ENCODE measurements at regions not wholly inside any gene's neighbourhood (a gene's known extent, or its start where the extent isn't known, plus 50 kb on each side); places are given as distances from the start of the nearest gene placed in this dataset.

DNA sequence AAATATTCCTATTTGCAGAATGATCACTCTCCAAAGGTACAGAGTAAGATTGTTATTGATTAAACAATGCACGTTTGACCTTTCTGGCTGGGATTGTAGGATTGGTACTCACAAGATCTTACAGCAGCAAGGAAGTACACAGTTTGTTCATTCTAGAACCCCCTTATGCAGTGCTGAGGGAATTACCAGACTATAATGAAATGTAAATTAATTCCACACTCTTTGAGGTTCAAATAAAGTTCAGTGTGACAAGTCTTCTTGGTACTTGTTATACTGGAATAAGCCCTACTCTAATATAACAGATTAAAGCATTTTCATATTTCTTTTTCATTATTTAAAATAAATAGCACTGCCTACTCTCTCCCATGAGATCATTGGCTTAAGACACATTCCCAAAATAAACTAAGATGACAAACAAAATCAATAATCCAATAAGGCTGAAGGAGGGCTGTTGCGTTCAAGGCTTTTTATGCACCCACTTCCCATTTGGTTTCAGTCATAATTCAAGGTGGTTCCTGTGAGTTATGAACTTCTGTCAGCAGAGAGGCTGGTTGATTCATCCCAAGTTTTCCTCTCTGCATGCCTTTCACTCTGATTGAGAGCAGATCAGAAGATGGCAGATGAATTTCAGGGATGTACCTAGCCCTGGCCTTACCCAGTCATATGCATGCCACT, 881.5 kb downstream of the C6orf118 start:
- no peaks in the 10 kb centered on the region for H4K20me1 ChIP-seq (replicated peaks; ENCODE audit: control insufficient read depth, insufficient read depth, low read length)
- FAIRE-seq (no peak), ATAC-seq (no peak), DNase-seq (ENCODE audit: extremely low read depth in 1 of 4, low spot score in 3 of 4) (no peak)
- H2AFZ ChIP-seq (ENCODE audit: low read depth, low read length), result no peak overlapping the region
- no peak overlapping the region for H3K27ac ChIP-seq (ENCODE audit: extremely low read depth, low read depth, low read length)
- no peaks in the 10 kb centered on the region for H3K4me1 ChIP-seq (replicated peaks in 1 of 2; ENCODE audit: control insufficient read depth in 2 of 2, insufficient read depth in 2 of 2, low read length in 2 of 2)
- H3K4me2 ChIP-seq (ENCODE audit: insufficient read depth, low read length), result no peak overlapping the region
- no peaks in the 10 kb centered on the region for H3K9me1 ChIP-seq (ENCODE audit: control insufficient read depth, insufficient read depth, low read length)
- no peaks in the 10 kb centered on the region for H3K36me3 ChIP-seq (ENCODE audit: control insufficient read depth, insufficient read depth, low read length)
- in situ Hi-C loops (cut with MboI) (no loop called here), intact Hi-C loops (cut with micrococcal nuclease) (no loop called here)
- H3K9me3 ChIP-seq (replicated peaks; ENCODE audit: control insufficient read depth, insufficient read depth, low read depth, low read length), result no peaks in the 10 kb centered on the region
- no peak overlapping the region for H3K4me3 ChIP-seq
- CTCF ChIA-PET (ENCODE audit: low intra/inter-chr PET ratio), result no interaction called here
- H3K9ac ChIP-seq (ENCODE audit: insufficient read depth in 1 of 2, low read depth in 2 of 2, low read length in 2 of 2), result no peak overlapping the region
- no peaks in the 10 kb centered on the region for H3K79me2 ChIP-seq (ENCODE audit: control insufficient read depth, insufficient read depth, low read length)
- no TSS peak for BruUV-seq (replicated peaks)
- TF ChIP-seq SMARCA4 (IDR thresholded peaks at IDR 0.05) (no peak), SREBF2 (CRISPR knock-in tag; IDR thresholded peaks at IDR 0.05) (no peak), RAD21 (CRISPR knock-in tag; conservative IDR thresholded peaks at IDR 0.05 in 1 of 2, IDR thresholded peaks at IDR 0.05 in 1 of 2) (no peak)
- POLR2A ChIA-PET, result no interaction called here
- H3K27me3 ChIP-seq (ENCODE audit: control insufficient read depth in 2 of 2, insufficient read depth in 2 of 2, low read length in 2 of 2), result no peaks in the 10 kb centered on the region
- WGBS (ENCODE audit: insufficient coverage, low coverage, missing lambda C conversion rate), result 3% methylated on average over 2 of the region's 2 CpGs

DNA sequence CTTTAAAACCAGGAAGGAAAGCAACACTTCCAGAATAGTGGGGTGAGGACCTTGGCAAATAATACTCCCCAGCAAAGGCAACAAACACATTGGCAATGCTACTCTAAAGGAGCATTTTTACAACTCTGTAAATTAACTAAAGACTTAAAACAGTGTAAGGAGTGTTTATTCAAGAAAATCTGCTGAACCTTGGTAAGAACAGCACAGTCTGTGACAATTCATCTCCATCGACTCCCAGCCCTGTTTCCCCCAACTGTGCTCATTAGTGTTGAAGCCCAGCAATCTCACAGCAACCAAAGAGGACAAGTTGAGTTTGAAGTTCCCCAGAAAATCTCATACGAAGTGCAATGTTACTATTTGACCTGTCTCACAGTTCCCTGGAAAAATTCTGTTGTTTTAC, 884.9 kb downstream of the C6orf118 start:
- Histone ChIP-seq H3K79me2 (ENCODE audit: control insufficient read depth, insufficient read depth, low read length) (no peaks in the 10 kb centered on the region), H3K9me3 (replicated peaks; ENCODE audit: control insufficient read depth, insufficient read depth, low read depth, low read length) (no peaks in the 10 kb centered on the region), H3K4me1 (replicated peaks in 1 of 2; ENCODE audit: control insufficient read depth in 2 of 2, insufficient read depth in 2 of 2, low read length in 2 of 2) (no peaks in the 10 kb centered on the region), H3K9ac (ENCODE audit: insufficient read depth in 1 of 2, low read depth in 2 of 2, low read length in 2 of 2) (no peak overlapping the region), H2AFZ (ENCODE audit: low read depth, low read length) (no peak overlapping the region), H3K4me3 (no peak overlapping the region), H3K9me1 (ENCODE audit: control insufficient read depth, insufficient read depth, low read length) (no peaks in the 10 kb centered on the region), H3K4me2 (ENCODE audit: insufficient read depth, low read length) (no peak overlapping the region), H3K36me3 (ENCODE audit: control insufficient read depth, insufficient read depth, low read length) (no peaks in the 10 kb centered on the region), H4K20me1 (replicated peaks; ENCODE audit: control insufficient read depth, insufficient read depth, low read length) (no peaks in the 10 kb centered on the region), H3K27me3 (ENCODE audit: control insufficient read depth in 2 of 2, insufficient read depth in 2 of 2, low read length in 2 of 2) (no peaks in the 10 kb centered on the region), H3K27ac (ENCODE audit: extremely low read depth, low read depth, low read length) (no peak overlapping the region)
- BruUV-seq (replicated peaks), result no TSS peak
- ChIA-PET CTCF (ENCODE audit: low intra/inter-chr PET ratio) (no interaction called here), POLR2A (no interaction called here)
- intact Hi-C loops (cut with micrococcal nuclease) (no loop called here), in situ Hi-C loops (cut with MboI) (no loop called here)
- no peak for FAIRE-seq
- DNase-seq (ENCODE audit: extremely low read depth in 1 of 4, low spot score in 3 of 4), result no peak
- no peak for ATAC-seq
- 5% methylated on average over 2 of the region's 2 CpGs for WGBS (ENCODE audit: insufficient coverage, low coverage, missing lambda C conversion rate)
- TF ChIP-seq TEAD4 (IDR thresholded peaks at IDR 0.05; ENCODE audit: low read length), result no peak
- TF ChIP-seq TEAD4 (CRISPR knock-in tag; IDR thresholded peaks at IDR 0.05; ENCODE audit: borderline replicate concordance), result no peak
- TF ChIP-seq OTX1 (CRISPR knock-in tag; IDR thresholded peaks at IDR 0.05), result no peak
- no peak for TF ChIP-seq ZBED1 (IDR thresholded peaks at IDR 0.05)
- TF ChIP-seq DIDO1 (tag; IDR thresholded peaks at IDR 0.05; ENCODE audit: low read depth), result no peak
- TF ChIP-seq, protein P1, sequence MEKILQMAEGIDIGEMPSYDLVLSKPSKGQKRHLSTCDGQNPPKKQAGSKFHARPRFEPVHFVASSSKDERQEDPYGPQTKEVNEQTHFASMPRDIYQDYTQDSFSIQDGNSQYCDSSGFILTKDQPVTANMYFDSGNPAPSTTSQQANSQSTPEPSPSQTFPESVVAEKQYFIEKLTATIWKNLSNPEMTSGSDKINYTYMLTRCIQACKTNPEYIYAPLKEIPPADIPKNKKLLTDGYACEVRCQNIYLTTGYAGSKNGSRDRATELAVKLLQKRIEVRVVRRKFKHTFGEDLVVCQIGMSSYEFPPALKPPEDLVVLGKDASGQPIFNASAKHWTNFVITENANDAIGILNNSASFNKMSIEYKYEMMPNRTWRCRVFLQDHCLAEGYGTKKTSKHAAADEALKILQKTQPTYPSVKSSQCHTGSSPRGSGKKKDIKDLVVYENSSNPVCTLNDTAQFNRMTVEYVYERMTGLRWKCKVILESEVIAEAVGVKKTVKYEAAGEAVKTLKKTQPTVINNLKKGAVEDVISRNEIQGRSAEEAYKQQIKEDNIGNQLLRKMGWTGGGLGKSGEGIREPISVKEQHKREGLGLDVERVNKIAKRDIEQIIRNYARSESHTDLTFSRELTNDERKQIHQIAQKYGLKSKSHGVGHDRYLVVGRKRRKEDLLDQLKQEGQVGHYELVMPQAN (IDR thresholded peaks at IDR 0.05; ENCODE audit: borderline replicate concordance), result no peak
- TF ChIP-seq ZFP36 (IDR thresholded peaks at IDR 0.05; ENCODE audit: low read depth, low read length, partially characterized antibody), result no peak
- no peak for TF ChIP-seq TCF7L2 (IDR thresholded peaks at IDR 0.05; ENCODE audit: low read depth, low read length)
- no peak for TF ChIP-seq GABPB2 (CRISPR knock-in tag; conservative IDR thresholded peaks at IDR 0.05)
- TF ChIP-seq, protein P2, sequence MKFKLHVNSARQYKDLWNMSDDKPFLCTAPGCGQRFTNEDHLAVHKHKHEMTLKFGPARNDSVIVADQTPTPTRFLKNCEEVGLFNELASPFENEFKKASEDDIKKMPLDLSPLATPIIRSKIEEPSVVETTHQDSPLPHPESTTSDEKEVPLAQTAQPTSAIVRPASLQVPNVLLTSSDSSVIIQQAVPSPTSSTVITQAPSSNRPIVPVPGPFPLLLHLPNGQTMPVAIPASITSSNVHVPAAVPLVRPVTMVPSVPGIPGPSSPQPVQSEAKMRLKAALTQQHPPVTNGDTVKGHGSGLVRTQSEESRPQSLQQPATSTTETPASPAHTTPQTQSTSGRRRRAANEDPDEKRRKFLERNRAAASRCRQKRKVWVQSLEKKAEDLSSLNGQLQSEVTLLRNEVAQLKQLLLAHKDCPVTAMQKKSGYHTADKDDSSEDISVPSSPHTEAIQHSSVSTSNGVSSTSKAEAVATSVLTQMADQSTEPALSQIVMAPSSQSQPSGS (CRISPR knock-in tag; IDR thresholded peaks at IDR 0.05), result no peak

All from K562 (cell line).